Mesothelial cell of epicardium (in vitro differentiated cells): ENCODE measurements at regions not wholly inside any gene's neighbourhood (a gene's known extent, or its start where the extent isn't known, plus 50 kb on each side); places are given as distances from the start of the nearest gene placed in this dataset.

ENCODE experiments used
- DNase-seq, 2 experiments: peaks; one replicate each; pipeline ENCODE4 v3.0.0; 2021; ENCODE audit warnings: low spot score in 2 of 2; ENCODE audit not compliant: unreplicated experiment in 2 of 2
- H3K27ac Mint-ChIP-seq: 2 replicates; pipeline ENCODE4 v1.8.0; 2021; ENCODE audit warnings: mixed read lengths
- H3K27me3 Mint-ChIP-seq: 2 replicates; pipeline ENCODE4 v1.8.0; 2021; ENCODE audit warnings: low read depth, mixed read lengths
- H3K36me3 Mint-ChIP-seq: 2 replicates; pipeline ENCODE4 v1.8.0; 2021; ENCODE audit warnings: mixed read lengths
- H3K4me1 Mint-ChIP-seq: 2 replicates; pipeline ENCODE4 v1.8.0; 2021; ENCODE audit warnings: mixed read lengths
- H3K4me3 Mint-ChIP-seq: 2 replicates; pipeline ENCODE4 v1.8.0; 2021; ENCODE audit warnings: mild to moderate bottlenecking, moderate library complexity, mixed read lengths
- H3K9me3 Mint-ChIP-seq: 2 replicates; pipeline ENCODE4 v1.8.0; 2021; ENCODE audit warnings: mixed read lengths
- CTCF ChIP-seq: fragments of 200-600 bp; sonication (generic); IDR thresholded peaks from one replicate; pipeline ENCODE4 v1.5.0; 2021; ENCODE audit warnings: antibody characterized with exemption; ENCODE audit not compliant: unreplicated experiment

- H3K4me1 Mint-ChIP-seq, result peaks cover 17% of the 10 kb centered on the region
- peaks cover 4% of the 10 kb centered on the region for H3K36me3 Mint-ChIP-seq
- no peak overlapping the region for H3K4me3 Mint-ChIP-seq
- DNase-seq, result no peak
- no peaks in the 10 kb centered on the region for H3K27me3 Mint-ChIP-seq
- TF ChIP-seq CTCF, result no peak
- H3K27ac Mint-ChIP-seq, result no peak overlapping the region
- no peaks in the 10 kb centered on the region for H3K9me3 Mint-ChIP-seq
These were observed 108.7 kb upstream of the RAB6C start for GRCh38 chr2:129870685-129871241.

- H3K27ac Mint-ChIP-seq, result no peak overlapping the region
- no peaks in the 10 kb centered on the region for H3K9me3 Mint-ChIP-seq
- TF ChIP-seq CTCF, result no peak
- peaks cover 17% of the 10 kb centered on the region for H3K4me1 Mint-ChIP-seq
- DNase-seq, result peak in 1 of 2 experiments; percentile 13
- no peaks in the 10 kb centered on the region for H3K27me3 Mint-ChIP-seq
- no peak overlapping the region for H3K4me3 Mint-ChIP-seq
- H3K36me3 Mint-ChIP-seq, result peaks cover 4% of the 10 kb centered on the region
These were observed 107.0 kb upstream of the RAB6C start for GRCh38 chr2:129872446-129872845.

- no peak for TF ChIP-seq CTCF
- peak in 1 of 2 experiments; percentile 33 for DNase-seq
- Mint-ChIP-seq H3K27ac (peak overlapping the region; percentile 96), H3K27me3 (no peaks in the 10 kb centered on the region), H3K9me3 (no peaks in the 10 kb centered on the region), H3K36me3 (peaks cover 2% of the 10 kb centered on the region), H3K4me1 (peaks cover 13% of the 10 kb centered on the region), H3K4me3 (peak overlapping the region; percentile 96)
These were observed 102.9 kb upstream of the RAB6C start for GRCh38 chr2:129876541-129876940.

GRCh38 chr2:129877289-129877741 is 102.2 kb upstream of the RAB6C start:
- H3K4me1 Mint-ChIP-seq, result peaks cover 13% of the 10 kb centered on the region
- no peaks in the 10 kb centered on the region for H3K36me3 Mint-ChIP-seq
- H3K27me3 Mint-ChIP-seq, result no peaks in the 10 kb centered on the region
- H3K4me3 Mint-ChIP-seq, result peak overlapping the region; percentile 96
- H3K9me3 Mint-ChIP-seq, result no peaks in the 10 kb centered on the region
- H3K27ac Mint-ChIP-seq, result peak overlapping the region; percentile 96
- peak; percentile 85 to 93 for DNase-seq
- TF ChIP-seq CTCF, result no peak

GRCh38 chr2:129877795-129878775 is 101.4 kb upstream of the RAB6C start:
- Mint-ChIP-seq H3K27ac (peak overlapping the region; percentile 47), H3K4me3 (peak overlapping the region; percentile 76), H3K4me1 (peaks cover 13% of the 10 kb centered on the region), H3K36me3 (no peaks in the 10 kb centered on the region), H3K9me3 (no peaks in the 10 kb centered on the region), H3K27me3 (peaks cover 6% of the 10 kb centered on the region)
- DNase-seq, result no peak
- no peak for TF ChIP-seq CTCF
